Liver (tissue), 8 donors: ENCODE measurements at regions not wholly inside any gene's neighbourhood (a gene's known extent, or its start where the extent isn't known, plus 50 kb on each side); places are given as distances from the start of the nearest gene placed in this dataset.

Source experiments
- DNase-seq: peaks from one replicate; pipeline ENCODE4 v3.0.0-alpha.2; 2017; ENCODE audit warnings: low spot score
- H3K27ac ChIP-seq, 2 donors: one replicate each; pipeline ENCODE4 v1.7.0; 2013; ENCODE audit warnings: inconsistent platforms in 2 of 2, low read length in 2 of 2, control low read depth in 1 of 2, low read depth in 1 of 2, mild to moderate bottlenecking in 1 of 2
- H3K27me3 ChIP-seq, 4 donors: one replicate each; pipeline versions ENCODE4 v1.6.1 to v1.7.0; 2013; ENCODE audit warnings: low read length in 3 of 4, inconsistent platforms in 1 of 4, mild to moderate bottlenecking in 1 of 4, moderate library complexity in 1 of 4; ENCODE audit not compliant: control insufficient read depth in 4 of 4, insufficient read depth in 4 of 4
- H3K36me3 ChIP-seq, 4 donors: one replicate each; pipeline versions ENCODE4 v1.6.1 to v1.7.0; 2013; ENCODE audit warnings: low read length in 3 of 4, mild to moderate bottlenecking in 3 of 4, low read depth in 1 of 4, moderate library complexity in 1 of 4; ENCODE audit not compliant: control insufficient read depth in 4 of 4, insufficient read depth in 3 of 4
- H3K4me1 ChIP-seq, 4 donors: one replicate each; pipeline versions ENCODE4 v1.6.1 to v1.7.0; 2013; ENCODE audit warnings: low read length in 3 of 4, mild to moderate bottlenecking in 3 of 4, moderate library complexity in 1 of 4; ENCODE audit not compliant: control insufficient read depth in 4 of 4, insufficient read depth in 4 of 4
- H3K4me3 ChIP-seq, 3 donors: one replicate each; pipeline versions ENCODE4 v1.6.1 to v1.7.0; 2013; ENCODE audit warnings: low read length in 3 of 3, control low read depth in 1 of 3, low read depth in 1 of 3, mild to moderate bottlenecking in 1 of 3
- H3K9ac ChIP-seq, 2 donors: one replicate each; pipeline ENCODE4 v1.7.0; 2013; ENCODE audit warnings: low read length in 2 of 2, mild to moderate bottlenecking in 2 of 2, moderate library complexity in 2 of 2, control low read depth in 1 of 2, low read depth in 1 of 2
- H3K9me3 ChIP-seq, 4 donors: one replicate each; pipeline versions ENCODE4 v1.6.1 to v1.7.0; 2013; ENCODE audit warnings: low read length in 3 of 4; ENCODE audit not compliant: control insufficient read depth in 4 of 4
- CTCF ChIP-seq: fragments of 150-350 bp; IDR thresholded peaks from 2 replicates; pipeline ENCODE4 v1.5.1; 2017; ENCODE audit warnings: improper control_type of control experiment, low read depth, low read length; ENCODE audit not compliant: missing input control
- EGR1 ChIP-seq, 2 donors: IDR thresholded peaks; 2 replicates each; pipeline ENCODE4 v1.6.1; 2016 to 2018; ENCODE audit warnings: antibody characterized with exemption in 2 of 2, low read depth in 2 of 2
- FOXA1 ChIP-seq: IDR thresholded peaks from 2 replicates; pipeline ENCODE4 v1.6.1; 2016; ENCODE audit warnings: antibody characterized with exemption
- GABPA ChIP-seq, 2 donors: IDR thresholded peaks in 1 of 2; conservative IDR thresholded peaks in 1 of 2; 2 replicates each; pipeline ENCODE4 v1.6.1; 2016; ENCODE audit warnings: antibody characterized with exemption in 2 of 2, mild to moderate bottlenecking in 1 of 2, moderate library complexity in 1 of 2
- HNF4G ChIP-seq: IDR thresholded peaks from 2 replicates; pipeline ENCODE4 v1.6.1; 2016; ENCODE audit warnings: antibody characterized with exemption
- JUND ChIP-seq, 2 donors: IDR thresholded peaks; 2 replicates each; pipeline ENCODE4 v1.6.1; 2016; ENCODE audit warnings: antibody characterized with exemption in 2 of 2
- MAX ChIP-seq: IDR thresholded peaks from 2 replicates; pipeline ENCODE4 v1.6.1; 2016; ENCODE audit warnings: antibody characterized with exemption
- NR2F2 ChIP-seq: IDR thresholded peaks from 2 replicates; pipeline ENCODE4 v1.6.1; 2016; ENCODE audit warnings: antibody characterized with exemption
- RAD21 ChIP-seq, 2 donors: IDR thresholded peaks; 2 replicates each; pipeline ENCODE4 v1.6.1; 2016; ENCODE audit warnings: antibody characterized with exemption in 2 of 2, mild to moderate bottlenecking in 2 of 2
- RXRA ChIP-seq, 2 donors: IDR thresholded peaks; 2 replicates each; pipeline ENCODE4 v1.6.1; 2017 to 2018; ENCODE audit warnings: antibody characterized with exemption in 2 of 2, mild to moderate bottlenecking in 1 of 2
- TAF1 ChIP-seq: conservative IDR thresholded peaks from 2 replicates; pipeline ENCODE4 v1.6.1; 2016; ENCODE audit warnings: antibody characterized with exemption, mild to moderate bottlenecking
- YY1 ChIP-seq: IDR thresholded peaks from 2 replicates; pipeline ENCODE4 v1.6.1; 2016; ENCODE audit warnings: antibody characterized with exemption, mild to moderate bottlenecking
- WGBS: extraction: QIAGEN DNeasy Blood & Tissue Kit; methylation state at CpG from one replicate; pipeline ENCODE4 v1.1.7; 2013; 5-methylcytosine and 5-hydroxymethylcytosine counted together
- TF ChIP-seq, protein P1 (sequence below): IDR thresholded peaks from 2 replicates; pipeline ENCODE4 v1.6.1; 2016; ENCODE audit warnings: antibody characterized with exemption, mild to moderate bottlenecking
- TF ChIP-seq, protein P2 (sequence below): IDR thresholded peaks from 2 replicates; pipeline ENCODE4 v1.6.1; 2016; ENCODE audit warnings: antibody characterized with exemption
- donor health status: healthy.
- donor health status: healthy.
- donor health status: healthy.
- donor health status: healthy.
- donor health status: healthy.

DNA sequence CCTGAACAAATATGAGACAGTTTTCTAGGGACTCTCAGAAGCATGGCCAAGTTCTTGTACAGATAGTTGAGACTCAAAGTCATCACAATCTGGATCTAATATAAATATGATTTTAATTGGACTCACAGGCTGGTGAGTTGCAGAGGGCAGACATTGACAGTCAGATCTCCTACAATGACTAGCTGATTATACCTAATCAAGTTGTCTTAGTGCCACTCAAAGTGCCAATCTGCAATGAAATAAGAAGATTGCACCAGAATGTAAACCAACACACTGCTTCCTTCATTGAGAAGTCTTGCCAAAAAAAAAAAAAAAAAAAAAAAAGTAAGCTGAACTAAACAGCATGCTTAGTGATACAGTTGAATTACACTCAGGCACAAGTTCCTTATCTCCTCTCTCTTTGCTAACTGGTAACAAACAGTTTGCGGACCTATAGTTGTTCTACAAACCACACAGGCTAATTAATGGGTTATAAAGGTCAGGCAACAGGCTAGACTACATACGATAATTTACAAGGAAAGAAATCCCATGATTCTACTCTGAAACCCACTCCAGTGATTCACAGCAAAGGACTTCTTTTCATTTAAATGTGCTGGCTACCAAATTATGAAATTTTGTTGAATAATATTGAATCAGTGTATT lies 107.3 kb upstream of the NIPBL start:
- TF ChIP-seq HNF4G (no peak), EGR1 (IDR thresholded peaks at IDR 0.05; ENCODE audit: low read depth in 2 of 2) (no peak), JUND (IDR thresholded peaks at IDR 0.05) (no peak), YY1 (no peak), RAD21 (IDR thresholded peaks at IDR 0.05) (no peak), TAF1 (no peak), MAX (no peak), NR2F2 (no peak), FOXA1 (no peak), GABPA (IDR thresholded peaks at IDR 0.05 in 1 of 2, conservative IDR thresholded peaks at IDR 0.05 in 1 of 2) (no peak), CTCF (no peak)
- TF ChIP-seq, protein P1, sequence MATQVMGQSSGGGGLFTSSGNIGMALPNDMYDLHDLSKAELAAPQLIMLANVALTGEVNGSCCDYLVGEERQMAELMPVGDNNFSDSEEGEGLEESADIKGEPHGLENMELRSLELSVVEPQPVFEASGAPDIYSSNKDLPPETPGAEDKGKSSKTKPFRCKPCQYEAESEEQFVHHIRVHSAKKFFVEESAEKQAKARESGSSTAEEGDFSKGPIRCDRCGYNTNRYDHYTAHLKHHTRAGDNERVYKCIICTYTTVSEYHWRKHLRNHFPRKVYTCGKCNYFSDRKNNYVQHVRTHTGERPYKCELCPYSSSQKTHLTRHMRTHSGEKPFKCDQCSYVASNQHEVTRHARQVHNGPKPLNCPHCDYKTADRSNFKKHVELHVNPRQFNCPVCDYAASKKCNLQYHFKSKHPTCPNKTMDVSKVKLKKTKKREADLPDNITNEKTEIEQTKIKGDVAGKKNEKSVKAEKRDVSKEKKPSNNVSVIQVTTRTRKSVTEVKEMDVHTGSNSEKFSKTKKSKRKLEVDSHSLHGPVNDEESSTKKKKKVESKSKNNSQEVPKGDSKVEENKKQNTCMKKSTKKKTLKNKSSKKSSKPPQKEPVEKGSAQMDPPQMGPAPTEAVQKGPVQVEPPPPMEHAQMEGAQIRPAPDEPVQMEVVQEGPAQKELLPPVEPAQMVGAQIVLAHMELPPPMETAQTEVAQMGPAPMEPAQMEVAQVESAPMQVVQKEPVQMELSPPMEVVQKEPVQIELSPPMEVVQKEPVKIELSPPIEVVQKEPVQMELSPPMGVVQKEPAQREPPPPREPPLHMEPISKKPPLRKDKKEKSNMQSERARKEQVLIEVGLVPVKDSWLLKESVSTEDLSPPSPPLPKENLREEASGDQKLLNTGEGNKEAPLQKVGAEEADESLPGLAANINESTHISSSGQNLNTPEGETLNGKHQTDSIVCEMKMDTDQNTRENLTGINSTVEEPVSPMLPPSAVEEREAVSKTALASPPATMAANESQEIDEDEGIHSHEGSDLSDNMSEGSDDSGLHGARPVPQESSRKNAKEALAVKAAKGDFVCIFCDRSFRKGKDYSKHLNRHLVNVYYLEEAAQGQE = no peak
- TF ChIP-seq, protein P2, sequence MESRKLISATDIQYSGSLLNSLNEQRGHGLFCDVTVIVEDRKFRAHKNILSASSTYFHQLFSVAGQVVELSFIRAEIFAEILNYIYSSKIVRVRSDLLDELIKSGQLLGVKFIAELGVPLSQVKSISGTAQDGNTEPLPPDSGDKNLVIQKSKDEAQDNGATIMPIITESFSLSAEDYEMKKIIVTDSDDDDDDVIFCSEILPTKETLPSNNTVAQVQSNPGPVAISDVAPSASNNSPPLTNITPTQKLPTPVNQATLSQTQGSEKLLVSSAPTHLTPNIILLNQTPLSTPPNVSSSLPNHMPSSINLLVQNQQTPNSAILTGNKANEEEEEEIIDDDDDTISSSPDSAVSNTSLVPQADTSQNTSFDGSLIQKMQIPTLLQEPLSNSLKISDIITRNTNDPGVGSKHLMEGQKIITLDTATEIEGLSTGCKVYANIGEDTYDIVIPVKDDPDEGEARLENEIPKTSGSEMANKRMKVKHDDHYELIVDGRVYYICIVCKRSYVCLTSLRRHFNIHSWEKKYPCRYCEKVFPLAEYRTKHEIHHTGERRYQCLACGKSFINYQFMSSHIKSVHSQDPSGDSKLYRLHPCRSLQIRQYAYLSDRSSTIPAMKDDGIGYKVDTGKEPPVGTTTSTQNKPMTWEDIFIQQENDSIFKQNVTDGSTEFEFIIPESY = no peak
- Histone ChIP-seq H3K27ac (no peak overlapping the region), H3K9ac (no peak overlapping the region), H3K27me3 (no peaks in the 10 kb centered on the region), H3K4me1 (no peaks in the 10 kb centered on the region), H3K9me3 (peaks cover 0 to 3% (median 0%) of the 10 kb centered on the region in 4 donors), H3K4me3 (no peak overlapping the region), H3K36me3 (no peaks in the 10 kb centered on the region)
- 62% methylated on average over 2 of the region's 2 CpGs for WGBS
- DNase-seq = no peak

GRCh38 chr5:36770125-36770524 lies 106.4 kb upstream of the NIPBL start:
- H3K9ac ChIP-seq = no peak overlapping the region
- H3K4me1 ChIP-seq = no peaks in the 10 kb centered on the region
- H3K4me3 ChIP-seq = no peak overlapping the region
- DNase-seq = no peak
- H3K27ac ChIP-seq = no peak overlapping the region
- 88% methylated on average over 4 of the region's 4 CpGs for WGBS
- peaks cover 0 to 3% (median 0%) of the 10 kb centered on the region in 4 donors for H3K9me3 ChIP-seq
- H3K36me3 ChIP-seq = no peaks in the 10 kb centered on the region
- TF ChIP-seq EGR1 (IDR thresholded peaks at IDR 0.05; ENCODE audit: low read depth in 2 of 2) = no peak
- TF ChIP-seq, protein P1 = no peak
- no peak for TF ChIP-seq NR2F2
- TF ChIP-seq YY1 = no peak
- TF ChIP-seq JUND (IDR thresholded peaks at IDR 0.05) = no peak
- no peak for TF ChIP-seq RXRA (IDR thresholded peaks at IDR 0.05)
- no peak for TF ChIP-seq MAX
- no peak for TF ChIP-seq CTCF
- H3K27me3 ChIP-seq = no peaks in the 10 kb centered on the region
